WTC11 (cell line): ENCODE measurements at regions not wholly inside any gene's neighbourhood (a gene's known extent, or its start where the extent isn't known, plus 50 kb on each side); places are given as distances from the start of the nearest gene placed in this dataset.

ENCODE experiments used
- ATAC-seq: fragments of 200-7000 bp; cut with Tn5 transposase; 2 replicates; pipeline ENCODE4 v1.10.0; 2021; ENCODE audit warnings: mild to moderate bottlenecking, moderate library complexity
- CTCF ChIA-PET: fragments of 300-600 bp; sonication (Branson Sonifier 250); formaldehyde crosslinking; loops from one replicate; lab custom pipeline; 2021; ENCODE audit warnings: antibody characterized with exemption; lab: Charles Lee
- POLR2A ChIA-PET: fragments of 350-600 bp; sonication (Branson Sonifier 250); formaldehyde crosslinking; loops from one replicate; lab custom pipeline; 2021; ENCODE audit warnings: antibody characterized with exemption; lab: Charles Lee
- DNase-seq: peaks from one replicate; pipeline ENCODE4 v3.0.0; 2021; ENCODE audit warnings: low spot score
- H3K27ac Mint-ChIP-seq: 2 replicates; pipeline ENCODE4 v1.8.0; 2021; ENCODE audit warnings: mixed read lengths
- H3K27me3 Mint-ChIP-seq: 2 replicates; pipeline ENCODE4 v1.8.0; 2021; ENCODE audit warnings: low read depth, mild to moderate bottlenecking, moderate library complexity, mixed read lengths
- H3K36me3 Mint-ChIP-seq: 2 replicates; pipeline ENCODE4 v1.8.0; 2021; ENCODE audit warnings: mixed read lengths
- H3K4me1 Mint-ChIP-seq: 2 replicates; pipeline ENCODE4 v1.8.0; 2022; ENCODE audit warnings: mixed read lengths
- H3K4me3 Mint-ChIP-seq: 2 replicates; pipeline ENCODE4 v1.8.0; 2021; ENCODE audit warnings: mild to moderate bottlenecking, moderate library complexity, mixed read lengths
- H3K9me3 Mint-ChIP-seq: 2 replicates; pipeline ENCODE4 v1.8.0; 2021; ENCODE audit warnings: mixed read lengths
- E2F1 ChIP-seq: sonication (generic); formaldehyde crosslinking; IDR thresholded peaks from 2 replicates; pipeline ENCODE4 v1.8.0; 2022; ENCODE audit warnings: mild to moderate bottlenecking, missing genetic modification reagents
- ETV6 ChIP-seq: sonication (generic); formaldehyde crosslinking; IDR thresholded peaks from 2 replicates; pipeline ENCODE4 v1.8.1; 2022; ENCODE audit warnings: mild to moderate bottlenecking, missing genetic modification reagents
- FOXJ3 ChIP-seq: sonication (generic); formaldehyde crosslinking; IDR thresholded peaks from 2 replicates; pipeline ENCODE4 v1.9.0; 2021; ENCODE audit warnings: missing genetic modification reagents, mild to moderate bottlenecking, borderline replicate concordance
- IRF1 ChIP-seq: sonication (generic); formaldehyde crosslinking; IDR thresholded peaks from 2 replicates; pipeline ENCODE4 v1.8.0; 2023; ENCODE audit warnings: missing genetic modification reagents
- JUN ChIP-seq: sonication (generic); formaldehyde crosslinking; IDR thresholded peaks from 2 replicates; pipeline ENCODE4 v1.8.0; 2023; ENCODE audit warnings: mild to moderate bottlenecking, missing genetic modification reagents
- MAX ChIP-seq: sonication (generic); formaldehyde crosslinking; IDR thresholded peaks from 2 replicates; pipeline ENCODE4 v1.8.0; 2022; ENCODE audit warnings: mild to moderate bottlenecking, missing genetic modification reagents
- NR2C2 ChIP-seq: sonication (generic); formaldehyde crosslinking; IDR thresholded peaks from 2 replicates; pipeline ENCODE4 v1.8.0; 2022; ENCODE audit warnings: mild to moderate bottlenecking, missing genetic modification reagents
- NR3C1 ChIP-seq: sonication (generic); formaldehyde crosslinking; conservative IDR thresholded peaks from 2 replicates; pipeline ENCODE4 v1.8.1; 2023; ENCODE audit warnings: low read depth, mild to moderate bottlenecking, missing genetic modification reagents
- RELA ChIP-seq: sonication (generic); formaldehyde crosslinking; IDR thresholded peaks from 2 replicates; pipeline ENCODE4 v1.8.1; 2022; ENCODE audit warnings: missing genetic modification reagents, mild to moderate bottlenecking, borderline replicate concordance
- SMAD4 ChIP-seq: sonication (generic); formaldehyde crosslinking; IDR thresholded peaks from 2 replicates; pipeline ENCODE4 v1.8.0; 2022; ENCODE audit warnings: mild to moderate bottlenecking, missing genetic modification reagents
- TP53 ChIP-seq: sonication (generic); formaldehyde crosslinking; IDR thresholded peaks from 2 replicates; pipeline ENCODE4 v1.8.1; 2023; ENCODE audit warnings: mild to moderate bottlenecking, missing genetic modification reagents
- ZBTB43 ChIP-seq: sonication (generic); formaldehyde crosslinking; IDR thresholded peaks from 2 replicates; pipeline ENCODE4 v1.8.1; 2023; ENCODE audit warnings: mild to moderate bottlenecking, missing genetic modification reagents
- ZNF219 ChIP-seq: sonication (generic); formaldehyde crosslinking; IDR thresholded peaks from 2 replicates; pipeline ENCODE4 v1.8.0; 2023; ENCODE audit warnings: missing genetic modification reagents, mild to moderate bottlenecking, borderline replicate concordance
- ZNF232 ChIP-seq: sonication (generic); formaldehyde crosslinking; IDR thresholded peaks from 2 replicates; pipeline ENCODE4 v1.8.0; 2022; ENCODE audit warnings: mild to moderate bottlenecking, missing genetic modification reagents
- ZNF281 ChIP-seq: sonication (generic); formaldehyde crosslinking; IDR thresholded peaks from 2 replicates; pipeline ENCODE4 v1.8.0; 2023; ENCODE audit warnings: mild to moderate bottlenecking, missing genetic modification reagents
- ZNF423 ChIP-seq: fragments of 250-450 bp; sonication (Bioruptor Pico); IDR thresholded peaks from 2 replicates; pipeline ENCODE4 v2.1.2; 2022; ENCODE audit warnings: mild to moderate bottlenecking, moderate library complexity
- TF ChIP-seq, protein P1 (sequence below): fragments of 250-450 bp; sonication (Bioruptor Pico); IDR thresholded peaks from 2 replicates; pipeline ENCODE4 v2.1.2; 2022; ENCODE audit warnings: mild to moderate bottlenecking, moderate library complexity
- TF ChIP-seq, protein P2 (sequence below): sonication (generic); formaldehyde crosslinking; IDR thresholded peaks from 2 replicates; pipeline ENCODE4 v1.8.0; 2022; ENCODE audit warnings: mild to moderate bottlenecking, missing genetic modification reagents
- TF ChIP-seq, protein P3 (sequence below): fragments of 250-450 bp; sonication (Bioruptor Pico); IDR thresholded peaks from 2 replicates; pipeline ENCODE4 v1.8.0; 2021; ENCODE audit warnings: mild to moderate bottlenecking

GRCh38 chr3:166713787-166714186 is 666.3 kb downstream of the ZBBX start:
- DNase-seq: no peak
- POLR2A ChIA-PET: no interaction called here
- CTCF ChIA-PET: no interaction called here
- Mint-ChIP-seq H3K27me3 (no peaks in the 10 kb centered on the region; the same call in 1 of the 2 replicates), H3K4me1 (no peaks in the 10 kb centered on the region), H3K27ac (no peak overlapping the region)
- ATAC-seq: no peak
- TF ChIP-seq ZNF281 (no peak), TP53 (CRISPR knock-in tag) (no peak), NR3C1 (CRISPR knock-in tag) (no peak), RELA (CRISPR knock-in tag) (no peak), JUN (CRISPR knock-in tag) (no peak), MAX (no peak), ZNF423 (CRISPR knock-in tag) (no peak)
- TF ChIP-seq, all 79 proteins: peak for 0
- Mint-ChIP-seq H3K4me3 (no peak overlapping the region), H3K36me3 (no peaks in the 10 kb centered on the region), H3K9me3 (peaks cover 9% of the 10 kb centered on the region)

- CTCF ChIA-PET: no interaction called here
- ATAC-seq: no peak
- no peak for DNase-seq
- Mint-ChIP-seq H3K4me3 (no peak overlapping the region), H3K9me3 (peaks cover 1% of the 10 kb centered on the region), H3K36me3 (no peaks in the 10 kb centered on the region)
- POLR2A ChIA-PET: no interaction called here
- TF ChIP-seq NR2C2 (CRISPR knock-in tag): no peak
- TF ChIP-seq, protein P1, sequence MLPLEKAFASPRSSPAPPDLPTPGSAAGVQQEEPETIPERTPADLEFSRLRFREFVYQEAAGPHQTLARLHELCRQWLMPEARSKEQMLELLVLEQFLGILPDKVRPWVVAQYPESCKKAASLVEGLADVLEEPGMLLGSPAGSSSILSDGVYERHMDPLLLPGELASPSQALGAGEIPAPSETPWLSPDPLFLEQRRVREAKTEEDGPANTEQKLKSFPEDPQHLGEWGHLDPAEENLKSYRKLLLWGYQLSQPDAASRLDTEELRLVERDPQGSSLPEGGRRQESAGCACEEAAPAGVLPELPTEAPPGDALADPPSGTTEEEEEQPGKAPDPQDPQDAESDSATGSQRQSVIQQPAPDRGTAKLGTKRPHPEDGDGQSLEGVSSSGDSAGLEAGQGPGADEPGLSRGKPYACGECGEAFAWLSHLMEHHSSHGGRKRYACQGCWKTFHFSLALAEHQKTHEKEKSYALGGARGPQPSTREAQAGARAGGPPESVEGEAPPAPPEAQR (CRISPR knock-in tag): no peak
- TF ChIP-seq, protein P2, sequence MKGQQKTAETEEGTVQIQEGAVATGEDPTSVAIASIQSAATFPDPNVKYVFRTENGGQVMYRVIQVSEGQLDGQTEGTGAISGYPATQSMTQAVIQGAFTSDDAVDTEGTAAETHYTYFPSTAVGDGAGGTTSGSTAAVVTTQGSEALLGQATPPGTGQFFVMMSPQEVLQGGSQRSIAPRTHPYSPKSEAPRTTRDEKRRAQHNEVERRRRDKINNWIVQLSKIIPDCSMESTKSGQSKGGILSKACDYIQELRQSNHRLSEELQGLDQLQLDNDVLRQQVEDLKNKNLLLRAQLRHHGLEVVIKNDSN (CRISPR knock-in tag): no peak
- TF ChIP-seq ZNF232 (CRISPR knock-in tag): no peak
- TF ChIP-seq ZNF423 (CRISPR knock-in tag): no peak
- TF ChIP-seq ZNF219 (CRISPR knock-in tag): no peak
- no peak for TF ChIP-seq SMAD4 (CRISPR knock-in tag)
- no peak for TF ChIP-seq RELA (CRISPR knock-in tag)
- TF ChIP-seq JUN (CRISPR knock-in tag): no peak
- no peak for TF ChIP-seq IRF1 (CRISPR knock-in tag)
- TF ChIP-seq ZBTB43 (CRISPR knock-in tag): no peak
- TF ChIP-seq ETV6 (CRISPR knock-in tag): no peak
- TF ChIP-seq, protein P3, sequence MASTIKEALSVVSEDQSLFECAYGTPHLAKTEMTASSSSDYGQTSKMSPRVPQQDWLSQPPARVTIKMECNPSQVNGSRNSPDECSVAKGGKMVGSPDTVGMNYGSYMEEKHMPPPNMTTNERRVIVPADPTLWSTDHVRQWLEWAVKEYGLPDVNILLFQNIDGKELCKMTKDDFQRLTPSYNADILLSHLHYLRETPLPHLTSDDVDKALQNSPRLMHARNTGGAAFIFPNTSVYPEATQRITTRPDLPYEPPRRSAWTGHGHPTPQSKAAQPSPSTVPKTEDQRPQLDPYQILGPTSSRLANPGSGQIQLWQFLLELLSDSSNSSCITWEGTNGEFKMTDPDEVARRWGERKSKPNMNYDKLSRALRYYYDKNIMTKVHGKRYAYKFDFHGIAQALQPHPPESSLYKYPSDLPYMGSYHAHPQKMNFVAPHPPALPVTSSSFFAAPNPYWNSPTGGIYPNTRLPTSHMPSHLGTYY (CRISPR knock-in tag): no peak
- no peak for TF ChIP-seq E2F1 (CRISPR knock-in tag)
- TF ChIP-seq FOXJ3 (CRISPR knock-in tag): no peak
- TF ChIP-seq, all 79 proteins: peak for 0
- Mint-ChIP-seq H3K4me1 (no peaks in the 10 kb centered on the region), H3K27ac (no peak overlapping the region), H3K27me3 (no peaks in the 10 kb centered on the region)
Measured at GRCh38 chr3:166706094-166706493, 674.0 kb downstream of the ZBBX start.
